ENCODE measurements at regions not wholly inside any gene's neighbourhood (a gene's known extent, or its start where the extent isn't known, plus 50 kb on each side); places are given as distances from the start of the nearest gene placed in this dataset.

- peak; percentile 1 for DNase-seq (ENCODE audit: low spot score)
These were observed 254.3 kb upstream of the AGA start for GRCh38 chr4:177696438-177696966.

GRCh38 chr4:177699365-177700213 is 257.4 kb upstream of the AGA start:
- no peak for DNase-seq (ENCODE audit: low spot score)

- DNase-seq (ENCODE audit: low spot score): no peak
These were observed 264.7 kb upstream of the AGA start for GRCh38 chr4:177706916-177707315.

- DNase-seq (ENCODE audit: low spot score): no peak
These were observed 271.2 kb upstream of the AGA start for GRCh38 chr4:177713454-177713853.

- DNase-seq (ENCODE audit: low spot score): no peak
These were observed 275.2 kb upstream of the AGA start for GRCh38 chr4:177717407-177717806.

GRCh38 chr4:177718514-177718913 is 276.3 kb upstream of the AGA start:
- no peak for DNase-seq (ENCODE audit: low spot score)

- DNase-seq (ENCODE audit: low spot score): no peak
These were observed 283.9 kb upstream of the AGA start for GRCh38 chr4:177726111-177726510.

- DNase-seq (ENCODE audit: low spot score): no peak
These were observed 286.3 kb upstream of the AGA start for GRCh38 chr4:177728361-177729152.

- DNase-seq (ENCODE audit: low spot score): no peak
These were observed 287.4 kb upstream of the AGA start for GRCh38 chr4:177729681-177730080.

- DNase-seq (ENCODE audit: low spot score): no peak
These were observed 295.2 kb upstream of the AGA start for GRCh38 chr4:177737387-177737940.

- no peak for DNase-seq (ENCODE audit: low spot score)
These were observed 298.3 kb upstream of the AGA start for GRCh38 chr4:177740563-177740962.

GRCh38 chr4:177759729-177760128 is 317.5 kb upstream of the AGA start:
- no peak for DNase-seq (ENCODE audit: low spot score)

- DNase-seq (ENCODE audit: low spot score): no peak
These were observed 319.5 kb upstream of the AGA start for GRCh38 chr4:177761692-177762091.

GRCh38 chr4:177769155-177769554 is 326.9 kb upstream of the AGA start:
- no peak for DNase-seq (ENCODE audit: low spot score)

- no peak for DNase-seq (ENCODE audit: low spot score)
These were observed 328.5 kb upstream of the AGA start for GRCh38 chr4:177770776-177771175.

GRCh38 chr4:177771645-177772044 is 329.4 kb upstream of the AGA start:
- DNase-seq (ENCODE audit: low spot score): no peak

- DNase-seq (ENCODE audit: low spot score): no peak
These were observed 336.4 kb upstream of the AGA start for GRCh38 chr4:177778623-177779022.

- no peak for DNase-seq (ENCODE audit: low spot score)
These were observed 342.8 kb upstream of the AGA start for GRCh38 chr4:177785000-177785399.

GRCh38 chr4:177789610-177790009 is 347.4 kb upstream of the AGA start:
- DNase-seq (ENCODE audit: low spot score): no peak

- no peak for DNase-seq (ENCODE audit: low spot score)
These were observed 349.0 kb upstream of the AGA start for GRCh38 chr4:177791188-177791587.

- no peak for DNase-seq (ENCODE audit: low spot score)
These were observed 354.6 kb upstream of the AGA start for GRCh38 chr4:177796841-177797240.

- no peak for DNase-seq (ENCODE audit: low spot score)
These were observed 355.9 kb upstream of the AGA start for GRCh38 chr4:177798161-177798560.

GRCh38 chr4:177802162-177802561 is 359.9 kb upstream of the AGA start:
- no peak for DNase-seq (ENCODE audit: low spot score)
